Keratinocyte (primary cell): ENCODE measurements at regions not wholly inside any gene's neighbourhood (a gene's known extent, or its start where the extent isn't known, plus 50 kb on each side); places are given as distances from the start of the nearest gene placed in this dataset.

Experiments
- DNase-seq: peaks from one replicate; pipeline ENCODE4 v3.0.0-alpha.2; 2011; ENCODE audit warnings: low read depth, missing footprints, low spot score
- FAIRE-seq: peaks from 2 replicates; lab custom pipeline; 2011; peaks lifted over from hg19 to GRCh38; lab: Jason Lieb, UNC
- H2AFZ ChIP-seq: 2 replicates; pipeline ENCODE4 v1.6.0; 2012; ENCODE audit warnings: low read length, control low read depth, inconsistent platforms; ENCODE audit not compliant: control insufficient read depth
- H3K27ac ChIP-seq: 2 replicates; pipeline ENCODE4 v1.5.1; 2011; ENCODE audit warnings: low read length; ENCODE audit not compliant: control insufficient read depth, insufficient read depth
- H3K27me3 ChIP-seq: 3 replicates; pipeline ENCODE4 v1.6.0; 2011; ENCODE audit warnings: low read length; ENCODE audit not compliant: control insufficient read depth, insufficient read depth; ENCODE audit errors: extremely low read depth
- H3K36me3 ChIP-seq, 2 experiments: 2 replicates in 1 of 2; 3 replicates in 1 of 2; pipeline ENCODE4 v1.5.1; 2011; ENCODE audit warnings: low read length in 2 of 2, mild to moderate bottlenecking in 1 of 2; ENCODE audit not compliant: control insufficient read depth in 2 of 2, insufficient read depth in 2 of 2; ENCODE audit errors: extremely low read depth in 1 of 2
- H3K4me1 ChIP-seq: 3 replicates; pipeline ENCODE4 v1.5.1; 2011; ENCODE audit warnings: low read length; ENCODE audit not compliant: control insufficient read depth, insufficient read depth; ENCODE audit errors: extremely low read depth
- H3K4me2 ChIP-seq: 3 replicates; pipeline ENCODE4 v1.6.0; 2011; ENCODE audit warnings: low read depth, low read length; ENCODE audit not compliant: control insufficient read depth, insufficient read depth; ENCODE audit errors: extremely low read depth
- H3K4me3 ChIP-seq, 3 experiments: fragments of 200-600 bp in 1 of 3; sonication (generic) in 1 of 3; 2 replicates in 2 of 3; 3 replicates in 1 of 3; pipeline ENCODE4 v1.5.1; 2011 to 2016; ENCODE audit warnings: low read length in 3 of 3, mild to moderate bottlenecking in 3 of 3, control low read depth in 2 of 3, inconsistent platforms in 1 of 3, low read depth in 1 of 3, mixed read lengths in 1 of 3, mixed run types in 1 of 3, moderate library complexity in 1 of 3; ENCODE audit not compliant: control insufficient read depth in 2 of 3, insufficient read depth in 2 of 3; ENCODE audit errors: extremely low read depth in 1 of 3
- H3K79me2 ChIP-seq: 2 replicates; pipeline ENCODE4 v1.6.0; 2012; ENCODE audit warnings: low read length; ENCODE audit not compliant: control insufficient read depth, insufficient read depth
- H3K9ac ChIP-seq: 3 replicates; pipeline ENCODE4 v1.6.0; 2011; ENCODE audit warnings: low read length; ENCODE audit not compliant: control insufficient read depth, insufficient read depth; ENCODE audit errors: extremely low read depth
- H3K9me1 ChIP-seq: 3 replicates; pipeline ENCODE4 v1.6.0; 2011; ENCODE audit warnings: low read length; ENCODE audit not compliant: control insufficient read depth, insufficient read depth; ENCODE audit errors: extremely low read depth
- H3K9me3 ChIP-seq: 2 replicates; pipeline ENCODE4 v1.5.1; 2012; ENCODE audit warnings: low read depth, low read length; ENCODE audit not compliant: control insufficient read depth
- H4K20me1 ChIP-seq: 3 replicates; pipeline ENCODE4 v1.6.0; 2011; ENCODE audit warnings: low read length; ENCODE audit not compliant: control insufficient read depth, insufficient read depth; ENCODE audit errors: extremely low read depth
- EZH2 ChIP-seq: IDR thresholded peaks from one replicate; pipeline ENCODE4 v1.6.1; 2012; ENCODE audit warnings: inconsistent platforms, mild to moderate bottlenecking, low read length, moderate library complexity
- dilution Hi-C: fragments of 300-500 bp; cut with MboI; formaldehyde crosslinking; loops from one replicate; pipeline ENCODE4 v1.7.0; 2020; ENCODE audit warnings: low sequenced_read_pairs; ENCODE audit not compliant: extremely low pct_ligation_motif_present
- TF ChIP-seq, protein P1 (sequence below), 3 experiments: IDR thresholded peaks in 1 of 3; conservative IDR thresholded peaks in 1 of 3; optimal IDR thresholded peaks in 1 of 3; 2 replicates in 2 of 3; 3 replicates in 1 of 3; pipeline versions ENCODE3 to v1.5.1; 2011; ENCODE audit warnings: low read length in 3 of 3, mild to moderate bottlenecking in 3 of 3, moderate library complexity in 2 of 3, control low read depth in 1 of 3, inconsistent platforms in 1 of 3; ENCODE audit not compliant: insufficient read depth in 2 of 3; ENCODE audit errors: extremely low read depth in 1 of 3

DNA sequence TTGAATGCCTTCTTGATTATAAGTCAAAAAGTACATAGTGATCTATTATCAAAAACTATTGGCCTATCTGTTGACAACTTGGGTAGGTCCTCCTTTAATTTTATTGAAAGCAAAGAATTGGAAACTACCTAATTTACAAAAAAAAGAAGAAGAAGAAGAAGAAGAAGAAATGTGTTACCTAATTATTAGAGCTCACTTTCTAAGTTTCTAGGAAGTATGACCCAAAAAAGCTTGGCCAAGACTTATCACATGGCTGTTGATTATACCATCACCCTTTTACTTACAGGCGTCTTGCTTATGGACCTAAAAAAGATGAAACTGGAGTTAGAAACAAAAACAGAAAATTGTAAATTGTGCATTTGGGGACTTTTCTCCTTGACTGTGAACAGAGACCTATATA, 81.8 kb upstream of the PIK3CG start:
- Histone ChIP-seq H3K9me3 (no peaks in the 10 kb centered on the region), H3K27me3 (peaks cover 7% of the 10 kb centered on the region), H3K4me2 (no peak overlapping the region), H2AFZ (no peak overlapping the region), H3K79me2 (no peaks in the 10 kb centered on the region), H3K9ac (no peak overlapping the region), H3K36me3 (no peaks in the 10 kb centered on the region), H4K20me1 (no peaks in the 10 kb centered on the region), H3K4me1 (no peaks in the 10 kb centered on the region), H3K9me1 (no peaks in the 10 kb centered on the region), H3K4me3 (no peak overlapping the region), H3K27ac (no peak overlapping the region)
- FAIRE-seq = no peak
- dilution Hi-C loops = no loop called here
- no peak for DNase-seq
- TF ChIP-seq, protein P1, sequence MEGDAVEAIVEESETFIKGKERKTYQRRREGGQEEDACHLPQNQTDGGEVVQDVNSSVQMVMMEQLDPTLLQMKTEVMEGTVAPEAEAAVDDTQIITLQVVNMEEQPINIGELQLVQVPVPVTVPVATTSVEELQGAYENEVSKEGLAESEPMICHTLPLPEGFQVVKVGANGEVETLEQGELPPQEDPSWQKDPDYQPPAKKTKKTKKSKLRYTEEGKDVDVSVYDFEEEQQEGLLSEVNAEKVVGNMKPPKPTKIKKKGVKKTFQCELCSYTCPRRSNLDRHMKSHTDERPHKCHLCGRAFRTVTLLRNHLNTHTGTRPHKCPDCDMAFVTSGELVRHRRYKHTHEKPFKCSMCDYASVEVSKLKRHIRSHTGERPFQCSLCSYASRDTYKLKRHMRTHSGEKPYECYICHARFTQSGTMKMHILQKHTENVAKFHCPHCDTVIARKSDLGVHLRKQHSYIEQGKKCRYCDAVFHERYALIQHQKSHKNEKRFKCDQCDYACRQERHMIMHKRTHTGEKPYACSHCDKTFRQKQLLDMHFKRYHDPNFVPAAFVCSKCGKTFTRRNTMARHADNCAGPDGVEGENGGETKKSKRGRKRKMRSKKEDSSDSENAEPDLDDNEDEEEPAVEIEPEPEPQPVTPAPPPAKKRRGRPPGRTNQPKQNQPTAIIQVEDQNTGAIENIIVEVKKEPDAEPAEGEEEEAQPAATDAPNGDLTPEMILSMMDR (optimal IDR thresholded peaks at IDR 0.05 in 1 of 3, IDR thresholded peaks at IDR 0.05 in 1 of 3, conservative IDR thresholded peaks at IDR 0.05 in 1 of 3; ENCODE audit: extremely low read depth in 1 of 3, insufficient read depth in 2 of 3, low read length in 3 of 3) = no peak
- no peak for TF ChIP-seq EZH2

DNA sequence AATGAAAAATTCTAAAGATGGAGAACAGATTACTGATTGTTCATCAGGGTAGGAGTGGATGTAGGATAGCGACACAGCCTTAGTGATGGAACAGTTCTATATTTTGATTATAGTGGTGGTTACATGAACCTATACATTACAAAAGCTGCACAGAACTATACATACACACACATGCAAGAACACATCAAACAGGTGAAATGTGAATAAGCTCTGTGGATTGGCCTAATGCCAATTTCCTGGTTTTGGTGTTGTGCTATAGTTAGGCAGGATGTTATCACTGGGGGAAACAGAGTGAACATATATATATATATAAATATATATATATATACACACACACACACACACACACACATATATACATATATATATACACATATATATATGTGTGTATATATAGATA, 76.4 kb upstream of the PIK3CG start:
- DNase-seq = no peak

More for the DNA sequence above, 76.4 kb upstream of the PIK3CG start:
- TF ChIP-seq, protein P1 (optimal IDR thresholded peaks at IDR 0.05 in 1 of 3, IDR thresholded peaks at IDR 0.05 in 1 of 3, conservative IDR thresholded peaks at IDR 0.05 in 1 of 3; ENCODE audit: extremely low read depth in 1 of 3, insufficient read depth in 2 of 3, low read length in 3 of 3) = no peak
- no peak for TF ChIP-seq EZH2
- H3K27me3 ChIP-seq = peaks cover 12% of the 10 kb centered on the region
- dilution Hi-C loops = no loop called here
- H4K20me1 ChIP-seq = no peaks in the 10 kb centered on the region
- H3K9ac ChIP-seq = no peak overlapping the region
- no peaks in the 10 kb centered on the region for H3K36me3 ChIP-seq
- H3K4me2 ChIP-seq = no peak overlapping the region
- no peaks in the 10 kb centered on the region for H3K4me1 ChIP-seq
- H3K79me2 ChIP-seq = no peaks in the 10 kb centered on the region
- no peaks in the 10 kb centered on the region for H3K9me3 ChIP-seq
- no peak overlapping the region for H3K27ac ChIP-seq
- H2AFZ ChIP-seq = no peak overlapping the region
- H3K9me1 ChIP-seq = no peaks in the 10 kb centered on the region
- no peak overlapping the region for H3K4me3 ChIP-seq
- FAIRE-seq = no peak
